ENCODE measurements at regions not wholly inside any gene's neighbourhood (a gene's known extent, or its start where the extent isn't known, plus 50 kb on each side); places are given as distances from the start of the nearest gene placed in this dataset.

GRCh38 chr1:29747196-29747595, 510.9 kb downstream of the PTPRU start:
- CTCF ChIA-PET (ENCODE audit: low intra/inter-chr PET ratio, low total read pairs): no interaction called here
- no peak overlapping the region for H3K4me2 ChIP-seq (ENCODE audit: low read depth, low read length)
- POLR2A ChIA-PET: no interaction called here
- H3K9me3 ChIP-seq (ENCODE audit: low read length): no peaks in the 10 kb centered on the region
- H3K27ac ChIP-seq (ENCODE audit: extremely low read length, insufficient read depth, low read length): no peak overlapping the region
- no peak for FAIRE-seq
- H3K79me2 ChIP-seq (ENCODE audit: insufficient read depth, low read length): no peaks in the 10 kb centered on the region
- no peak overlapping the region for H2AFZ ChIP-seq (ENCODE audit: low read length)
- H3K36me3 ChIP-seq (replicated peaks in 1 of 2; ENCODE audit: control insufficient read depth in 1 of 2, insufficient read depth in 2 of 2, low read length in 2 of 2): no peaks in the 10 kb centered on the region
- WGBS (ENCODE audit: low lambda C conversion rate): 22% methylated on average over 3 of the region's 3 CpGs
- intact Hi-C loops (cut with micrococcal nuclease; ENCODE audit: unreplicated experiment): no loop called here
- no peaks in the 10 kb centered on the region; a peak in 1 of 5 replicates for H3K27me3 ChIP-seq (ENCODE audit: control insufficient read depth in 1 of 2, insufficient read depth in 2 of 2, low read length in 2 of 2)
- no TSS peak for BruUV-seq (replicated peaks)
- no peak overlapping the region for H3K9ac ChIP-seq (ENCODE audit: insufficient read depth, low read depth, low read length)
- H3K4me1 ChIP-seq (ENCODE audit: insufficient read depth, low read length): no peaks in the 10 kb centered on the region
- in situ Hi-C loops (cut with HindIII; ENCODE audit: extremely low pct_ligation_motif_present, low pct_unique_long_range_greater_than_20kb): no loop called here
- no peaks in the 10 kb centered on the region for H4K20me1 ChIP-seq (ENCODE audit: insufficient read depth, low read length)
- no peak overlapping the region for H3K4me3 ChIP-seq (replicated peaks in 1 of 3; ENCODE audit: insufficient read depth in 1 of 3, low read depth in 2 of 3, low read length in 3 of 3)
- no peak for DNase-seq (ENCODE audit: low spot score)
- no peak for ATAC-seq
- TF ChIP-seq AKNA (CRISPR knock-in tag; IDR thresholded peaks at IDR 0.05; ENCODE audit: borderline replicate concordance) (no peak), GZF1 (CRISPR knock-in tag; IDR thresholded peaks at IDR 0.05) (no peak), FUBP1 (CRISPR knock-in tag; IDR thresholded peaks at IDR 0.05; ENCODE audit: borderline replicate concordance) (no peak), XBP1 (CRISPR knock-in tag; IDR thresholded peaks at IDR 0.05) (no peak), ZNF513 (CRISPR knock-in tag; conservative IDR thresholded peaks at IDR 0.05) (no peak), ZNF589 (CRISPR knock-in tag; conservative IDR thresholded peaks at IDR 0.05) (no peak), SMC3 (IDR thresholded peaks at IDR 0.05; ENCODE audit: low read length) (no peak), ZNF281 (CRISPR knock-in tag; IDR thresholded peaks at IDR 0.05; ENCODE audit: borderline replicate concordance) (no peak), CENPT (CRISPR knock-in tag; IDR thresholded peaks at IDR 0.05; ENCODE audit: low read depth) (no peak), MAZ (IDR thresholded peaks at IDR 0.05; ENCODE audit: borderline replicate concordance, low read depth, low read length) (no peak), MAZ (CRISPR knock-in tag; IDR thresholded peaks at IDR 0.05; ENCODE audit: low read depth) (no peak), ZUFSP (CRISPR knock-in tag; IDR thresholded peaks at IDR 0.05; ENCODE audit: borderline replicate concordance) (no peak)
